NCI-H2227 treated with DMSO at 0.1 percent for 48 hours (cell line): ENCODE measurements at regions not wholly inside any gene's neighbourhood (a gene's known extent, or its start where the extent isn't known, plus 50 kb on each side); places are given as distances from the start of the nearest gene placed in this dataset.
"Not testable (repeated sequence)": the region's sequence is repeated elsewhere in the genome, so short reads cannot be mapped to it uniquely, and the experiment has no call there.

Experiments used
- DNase-seq: peaks from one replicate; lab custom pipeline; 2025; lab: John Stamatoyannopoulos, UW

DNA sequence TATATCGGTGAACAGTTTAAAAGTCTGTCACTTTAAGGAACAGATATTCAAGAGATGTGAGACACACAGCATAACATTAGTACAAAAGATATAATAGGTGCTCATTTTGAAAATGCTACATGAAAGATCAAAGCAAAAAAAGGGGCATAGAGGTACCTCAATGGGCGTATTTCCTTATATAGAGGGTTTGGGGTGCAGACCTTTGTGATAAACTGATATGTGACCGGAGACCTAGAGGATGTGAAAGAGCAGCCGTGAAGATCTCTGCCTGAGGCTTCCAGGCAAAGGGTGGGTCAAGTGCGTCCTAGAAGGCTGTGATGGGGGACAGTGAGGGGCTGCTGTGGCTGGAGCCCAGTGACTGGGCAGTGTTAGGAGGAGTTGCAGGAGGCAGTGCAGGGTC lies 551.4 kb downstream of the ETS1 start:
- no peak for DNase-seq

DNA sequence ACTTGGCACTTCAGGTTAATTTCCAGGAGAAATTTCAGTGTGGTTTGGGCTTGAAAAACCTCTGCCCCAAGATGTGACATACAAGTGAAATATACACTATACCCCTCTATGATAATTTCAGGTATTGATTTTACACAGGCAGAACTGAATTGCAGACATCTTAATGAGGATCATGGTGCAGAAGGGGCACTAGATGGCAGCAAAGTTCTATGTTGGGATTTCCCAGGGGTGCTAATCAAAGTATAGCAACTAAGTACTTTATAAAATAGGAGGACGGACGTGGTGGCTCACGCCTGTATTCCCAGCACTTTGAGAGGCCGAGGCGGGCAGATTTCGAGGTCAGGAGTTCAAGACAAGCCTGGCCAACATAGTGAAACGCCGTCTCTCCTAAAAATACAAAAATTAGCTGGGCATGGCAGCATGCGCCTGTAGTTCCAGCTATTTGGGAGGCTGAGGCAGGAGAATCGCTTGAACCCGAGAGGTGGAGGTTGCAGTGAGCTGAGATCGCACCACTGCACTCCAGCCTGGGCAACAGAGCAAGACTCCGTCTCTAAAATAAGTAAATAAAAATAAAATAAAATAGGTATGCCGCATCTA lies 555.7 kb downstream of the ETS1 start:
- not testable (repeated sequence) for DNase-seq

DNA sequence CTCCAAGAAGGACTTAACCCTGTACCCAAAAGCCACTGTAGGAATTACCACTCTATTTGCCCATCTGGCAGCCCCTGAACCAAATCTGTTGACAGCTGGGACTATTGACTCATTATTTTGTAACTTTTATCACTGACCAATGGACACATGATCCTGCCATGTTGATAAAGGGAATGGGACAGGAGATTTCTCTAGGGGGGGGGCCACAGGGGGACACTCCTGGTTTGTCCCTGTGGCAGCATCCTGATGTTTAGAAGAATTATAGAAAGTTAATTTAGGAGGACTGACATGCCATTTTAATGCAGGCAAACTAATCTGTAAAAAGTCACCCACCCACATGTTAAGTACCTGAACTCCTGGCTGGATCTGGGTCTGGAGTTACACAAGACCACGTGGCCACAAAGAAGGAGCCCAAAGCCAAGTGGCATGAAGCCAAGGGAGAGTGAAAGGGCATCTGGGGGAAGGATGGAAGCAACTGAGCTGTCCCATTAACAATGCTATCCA lies 558.1 kb downstream of the ETS1 start:
- DNase-seq, result no peak

DNA sequence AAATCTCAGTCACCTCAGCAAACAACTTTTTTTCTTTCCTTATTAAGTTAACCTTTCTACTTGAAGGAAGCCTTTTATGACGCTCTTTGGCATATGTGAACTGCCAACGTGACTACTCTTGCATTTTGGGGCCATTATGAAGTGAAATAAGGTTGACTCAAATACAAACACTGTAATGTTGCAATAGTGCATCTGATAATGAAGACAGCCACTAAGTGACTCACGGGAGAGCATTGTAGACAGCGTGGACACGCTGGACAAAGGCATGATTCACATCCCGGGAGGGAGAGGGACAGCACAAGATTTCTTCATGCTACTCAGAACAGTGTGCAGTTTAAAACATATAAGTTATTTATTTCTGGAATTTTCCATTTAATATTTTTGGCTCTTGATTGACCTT lies 560.8 kb downstream of the ETS1 start:
- no peak for DNase-seq

DNA sequence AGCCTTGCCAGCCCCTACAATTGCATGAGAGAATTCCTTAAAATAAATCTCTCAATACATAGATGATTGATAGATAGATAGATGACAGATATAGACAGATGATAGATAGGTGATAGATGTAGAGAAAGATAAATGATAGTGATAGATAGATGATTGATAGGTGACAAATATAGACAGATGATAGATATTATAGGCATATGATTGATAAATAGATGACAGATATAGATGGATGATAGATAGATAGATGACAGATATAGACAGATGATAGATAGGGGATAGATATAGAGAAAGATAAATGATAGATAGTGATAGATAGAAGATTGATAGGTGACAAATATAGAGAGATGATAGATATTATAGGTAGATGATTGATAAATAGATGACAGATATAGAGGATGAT lies 564.6 kb downstream of the ETS1 start:
- DNase-seq, result no peak

DNA sequence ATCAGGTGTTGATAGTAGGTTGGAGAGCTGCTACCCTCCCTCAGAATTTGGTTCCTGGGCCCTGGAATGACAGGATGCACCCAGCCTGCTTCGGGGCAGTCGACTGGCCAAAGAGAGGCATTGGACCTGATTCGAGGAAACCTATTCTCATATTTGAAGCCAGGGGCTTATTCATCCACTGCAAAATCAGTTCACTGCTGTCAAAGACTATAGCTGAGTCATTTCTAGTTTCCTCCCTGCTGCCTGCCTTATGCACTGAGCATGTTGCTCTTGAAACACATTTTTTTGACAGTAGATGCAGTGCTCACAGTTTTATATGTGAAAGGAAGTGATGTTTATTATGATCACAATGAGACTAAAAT lies 565.4 kb downstream of the ETS1 start:
- no peak for DNase-seq

DNA sequence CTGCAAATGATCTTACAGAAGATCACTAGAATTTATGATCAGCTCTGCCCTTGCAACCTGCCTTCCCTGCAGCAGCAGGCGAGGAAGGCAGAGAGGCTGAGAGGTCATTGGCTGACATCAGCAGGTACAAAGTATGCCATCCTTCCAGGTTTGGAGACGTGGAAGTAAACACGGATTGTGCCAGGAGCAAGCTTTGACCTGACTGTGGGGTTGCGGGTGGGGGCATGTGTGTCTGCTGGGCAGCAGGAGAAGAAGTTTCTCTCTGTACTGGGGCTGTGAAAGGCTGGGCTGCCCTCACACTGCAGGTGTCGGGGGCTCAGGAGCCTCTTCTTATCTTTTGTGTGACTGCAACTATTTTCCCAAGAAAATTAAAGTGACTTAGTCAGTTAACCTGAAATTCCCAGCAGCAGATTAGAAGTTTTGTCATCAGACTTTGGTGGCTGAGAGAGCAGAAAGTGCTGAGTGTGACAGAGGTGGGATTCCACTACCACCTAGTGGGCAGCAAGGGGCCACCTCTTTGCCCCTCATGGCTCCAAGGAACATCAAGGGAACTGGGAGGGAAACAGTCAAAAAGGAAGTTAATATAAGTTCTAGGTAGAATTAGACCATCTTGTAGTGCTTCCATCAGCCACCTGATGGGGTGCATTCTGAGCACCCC lies 565.9 kb downstream of the ETS1 start:
- DNase-seq, result no peak

DNA sequence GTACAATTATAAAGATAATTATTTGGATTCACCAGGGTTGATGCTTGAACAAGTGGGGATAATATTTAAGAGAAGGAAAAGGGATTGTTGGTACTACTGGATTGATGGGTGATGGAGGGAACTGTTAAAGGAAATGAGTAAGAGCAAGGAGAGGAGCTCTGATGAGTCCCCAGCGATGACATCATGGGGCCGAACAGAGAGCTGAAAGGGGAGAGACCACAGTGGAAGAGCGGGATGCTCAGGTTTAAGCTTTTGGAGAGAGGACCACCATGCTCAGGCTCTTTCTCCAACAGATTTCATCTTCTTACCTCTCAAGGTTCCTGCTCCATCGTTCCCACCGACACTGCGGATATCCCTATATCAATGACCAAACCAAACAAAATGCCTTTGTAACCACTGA lies 568.7 kb downstream of the ETS1 start:
- DNase-seq, result no peak

DNA sequence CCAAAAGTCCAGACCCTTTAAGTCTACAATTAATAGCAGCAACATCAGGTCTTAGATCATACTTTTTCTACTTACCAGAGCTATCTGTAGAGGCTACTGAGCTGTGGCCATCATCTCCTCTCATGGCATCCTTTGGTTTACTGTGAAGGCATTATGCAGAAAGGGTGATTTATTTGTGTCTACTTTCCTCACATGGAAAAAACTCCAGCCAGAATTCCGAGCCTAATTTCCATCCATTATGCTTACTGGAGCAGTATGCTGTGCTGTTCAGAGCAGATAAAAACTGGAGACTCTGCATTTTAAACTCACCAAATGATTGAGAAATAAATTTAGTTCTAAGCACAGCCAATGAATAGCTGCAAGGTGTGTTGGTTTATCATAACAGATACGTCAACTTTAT lies 581.8 kb downstream of the ETS1 start:
- no peak for DNase-seq

DNA sequence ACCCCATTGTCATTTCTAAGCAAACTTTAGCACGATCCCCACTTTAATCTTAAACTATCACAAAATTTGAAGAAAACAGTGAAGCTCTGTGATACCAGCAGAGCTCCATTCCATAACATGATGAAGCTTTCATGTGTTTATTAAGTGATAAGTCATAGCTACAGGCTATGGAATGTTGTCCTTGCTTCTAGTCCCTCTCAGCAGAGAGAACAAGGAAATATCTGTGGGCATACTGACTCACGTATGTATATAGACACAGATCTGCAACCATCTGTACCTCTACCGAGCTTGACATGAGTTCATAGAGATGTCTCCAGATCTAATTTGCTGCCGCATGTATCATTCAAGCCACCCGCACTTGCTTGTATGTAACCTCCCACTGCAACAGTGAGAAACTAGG lies 588.9 kb downstream of the ETS1 start:
- DNase-seq, result no peak

DNA sequence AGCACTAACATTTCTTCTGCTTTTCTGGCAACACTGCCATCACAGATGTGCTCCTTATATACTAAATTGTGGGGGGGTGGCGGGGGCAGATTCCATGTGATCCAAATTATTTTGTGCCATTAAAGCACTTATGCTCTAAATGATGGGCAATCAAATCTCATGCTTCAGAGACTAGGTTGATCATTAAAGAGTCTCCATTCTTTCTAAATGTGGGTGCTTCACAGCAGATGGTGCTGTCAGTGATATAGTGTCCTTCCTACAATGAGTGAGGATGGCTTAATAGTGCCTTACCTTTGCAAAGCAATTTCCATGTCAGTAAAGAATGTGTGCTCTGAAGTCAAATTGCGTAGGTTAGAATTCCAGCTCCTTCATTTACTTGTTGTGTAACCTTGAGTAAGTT lies 589.8 kb downstream of the ETS1 start:
- no peak for DNase-seq

DNA sequence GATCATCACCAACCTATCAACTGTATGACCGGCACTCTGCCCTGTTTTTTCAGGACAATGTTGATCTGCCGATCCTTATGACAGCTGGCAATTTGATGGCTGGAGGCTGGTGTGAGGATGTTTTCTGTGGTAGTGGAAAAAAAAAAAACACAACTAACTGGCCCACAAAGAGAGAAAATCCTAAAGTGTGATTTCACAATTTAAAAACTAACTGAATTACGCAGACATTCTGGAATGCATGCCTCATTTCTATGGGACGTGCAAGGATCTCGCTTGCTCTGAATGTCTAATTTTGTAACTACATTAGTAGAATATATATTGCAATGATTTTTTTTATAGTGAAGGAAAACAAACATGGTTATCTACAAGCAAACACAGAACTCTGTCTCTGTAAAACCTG lies 590.5 kb downstream of the ETS1 start:
- no peak for DNase-seq

DNA sequence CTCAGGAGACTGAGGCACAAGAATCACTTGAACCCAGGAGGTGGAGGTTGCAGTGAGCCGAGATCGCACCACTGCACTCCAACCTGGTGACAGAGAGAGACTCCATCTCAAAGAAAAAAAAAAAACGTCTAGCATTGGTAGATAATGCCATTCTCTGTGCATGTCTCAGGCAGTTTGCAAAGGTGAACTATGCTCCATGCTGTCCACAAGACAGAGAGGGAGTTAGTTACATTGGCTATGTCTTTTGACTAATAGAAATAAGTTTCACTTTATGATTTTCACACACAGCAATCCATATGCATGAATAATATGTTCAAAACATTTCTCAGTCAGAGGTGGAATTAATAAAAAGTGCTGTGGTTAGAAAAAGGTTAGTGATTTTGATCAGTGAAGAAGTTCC lies 591.4 kb downstream of the ETS1 start:
- no peak for DNase-seq

DNA sequence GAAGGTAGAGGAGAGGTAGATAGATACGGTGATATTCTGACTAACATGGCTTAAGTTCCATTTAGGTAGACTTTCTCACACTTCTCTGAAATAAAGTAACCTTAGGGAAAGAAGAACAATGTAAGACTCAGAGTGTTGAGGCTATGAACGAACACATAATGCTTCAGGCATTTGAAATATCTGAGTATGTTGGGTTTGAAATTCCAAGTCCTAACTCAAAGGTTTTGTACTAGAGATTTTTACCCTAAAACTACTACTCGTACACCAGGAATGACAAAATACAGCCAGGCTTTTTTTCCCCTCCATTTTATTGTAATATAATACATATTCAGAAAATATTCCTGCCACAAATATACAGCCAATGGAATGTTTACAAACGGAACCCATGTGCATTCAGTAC lies 592.6 kb downstream of the ETS1 start:
- DNase-seq, result no peak

DNA sequence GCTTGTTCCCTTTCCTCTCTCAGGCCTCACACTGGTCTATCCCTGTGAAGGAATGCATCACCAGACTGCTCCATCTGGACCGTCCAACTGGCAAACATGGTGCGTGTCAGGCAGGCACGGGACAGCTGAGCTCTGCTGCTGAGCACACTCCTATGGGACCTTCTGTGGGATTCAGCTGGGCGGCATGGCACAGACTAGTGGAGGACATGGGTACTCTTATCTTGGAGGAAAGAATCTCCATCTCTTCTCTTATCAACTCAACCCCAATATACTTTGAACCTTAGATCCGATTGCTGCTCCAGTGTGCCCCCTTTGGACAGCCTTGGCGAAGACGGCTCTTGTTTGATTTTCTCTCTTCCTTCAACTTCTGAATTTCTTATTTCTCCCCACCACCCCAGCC lies 593.6 kb downstream of the ETS1 start:
- no peak for DNase-seq

DNA sequence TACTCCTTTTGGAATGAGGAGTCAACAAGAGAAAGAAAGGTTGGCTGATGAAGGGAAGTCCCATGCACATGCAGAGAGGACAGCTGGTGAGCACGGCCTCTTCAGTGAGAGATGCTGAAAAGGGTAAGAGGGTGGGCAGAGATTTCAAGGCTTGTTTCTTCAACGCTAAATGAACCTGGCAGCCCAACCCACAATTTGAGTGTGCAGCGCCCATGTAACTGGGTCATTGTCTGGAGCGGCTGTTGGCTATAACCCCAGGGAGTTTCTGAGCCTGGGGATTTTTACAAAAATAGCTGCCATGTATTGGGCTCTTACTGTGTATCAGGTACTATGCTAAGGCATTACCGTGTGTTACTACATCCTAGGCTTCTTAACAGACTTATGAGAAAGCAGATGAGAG lies 594.1 kb downstream of the ETS1 start:
- DNase-seq, result no peak

DNA sequence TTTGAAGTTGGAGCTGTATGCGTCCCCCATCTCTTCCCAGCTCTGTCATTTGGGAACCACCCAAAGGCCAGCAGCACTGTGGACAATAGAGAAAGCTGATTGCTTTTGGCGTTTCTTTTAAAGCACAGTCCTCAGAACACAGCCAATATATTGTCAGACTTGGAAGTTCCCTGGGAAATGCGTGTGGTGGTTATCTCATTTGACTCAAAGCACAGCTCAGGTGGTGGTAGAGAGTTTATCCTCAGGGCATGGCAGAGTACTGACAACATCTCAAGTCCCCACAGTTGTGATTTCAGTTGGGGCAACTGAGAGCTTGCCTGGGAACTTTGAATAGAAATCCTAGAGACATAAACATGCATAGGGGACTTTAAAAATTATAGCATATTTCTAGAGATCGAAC lies 601.3 kb downstream of the ETS1 start:
- DNase-seq, result no peak

DNA sequence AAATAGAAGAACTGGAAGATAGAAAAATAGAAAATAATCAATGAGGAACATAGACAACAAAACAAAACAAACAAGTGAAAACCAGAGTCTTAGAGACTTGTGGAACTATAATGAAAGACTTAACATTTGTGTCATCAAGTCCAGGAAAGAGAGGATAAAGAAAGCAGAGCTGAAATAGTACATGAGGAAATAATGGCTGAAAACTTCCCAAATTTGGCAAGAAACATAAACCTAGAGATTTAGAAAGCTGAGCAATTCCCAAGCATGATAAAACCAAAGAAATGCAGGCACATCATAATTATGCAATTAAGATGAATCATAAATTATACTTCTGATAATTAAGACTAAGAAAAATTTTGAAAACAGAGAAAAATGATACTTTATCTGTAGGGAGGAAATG lies 614.5 kb downstream of the ETS1 start:
- no peak for DNase-seq

DNA sequence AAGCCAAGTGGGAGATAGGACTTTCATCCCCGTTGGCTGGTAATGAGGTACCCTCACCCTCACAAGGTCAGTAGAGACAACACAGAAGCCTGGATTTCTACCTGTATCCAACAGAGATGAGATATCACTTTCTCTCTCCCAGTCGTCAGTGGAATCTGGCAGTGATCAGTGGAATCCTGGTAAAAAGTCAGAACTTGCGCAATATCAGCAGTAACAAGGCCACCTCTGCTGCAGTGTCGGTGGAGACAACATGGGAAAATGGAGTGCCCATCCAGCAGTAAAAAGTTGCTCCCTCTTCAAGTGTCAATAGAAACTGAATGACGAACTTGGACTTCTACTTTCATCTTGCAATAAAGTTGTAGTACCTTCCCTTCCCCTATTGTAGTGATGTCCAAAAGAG lies 615.9 kb downstream of the ETS1 start:
- DNase-seq, result no peak

DNA sequence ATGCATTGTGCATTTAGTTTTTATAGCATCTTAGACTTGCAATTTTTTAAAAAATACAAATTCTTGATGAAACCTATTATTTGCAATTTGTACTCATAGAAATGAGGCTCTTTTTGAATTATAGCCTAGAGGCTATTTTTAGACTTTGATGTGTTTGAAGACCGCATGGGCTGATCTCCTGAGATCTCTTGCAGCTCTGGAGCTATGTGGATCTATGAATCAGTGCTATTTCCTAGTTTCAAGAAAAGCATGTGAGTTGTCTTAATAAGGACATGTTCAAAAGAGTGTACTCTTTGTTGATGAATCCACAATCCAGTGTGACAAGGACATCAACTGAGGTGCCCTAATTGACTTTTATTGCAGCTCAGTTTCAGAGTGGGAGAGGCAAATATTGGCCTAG lies 620.5 kb downstream of the ETS1 start:
- DNase-seq, result no peak

DNA sequence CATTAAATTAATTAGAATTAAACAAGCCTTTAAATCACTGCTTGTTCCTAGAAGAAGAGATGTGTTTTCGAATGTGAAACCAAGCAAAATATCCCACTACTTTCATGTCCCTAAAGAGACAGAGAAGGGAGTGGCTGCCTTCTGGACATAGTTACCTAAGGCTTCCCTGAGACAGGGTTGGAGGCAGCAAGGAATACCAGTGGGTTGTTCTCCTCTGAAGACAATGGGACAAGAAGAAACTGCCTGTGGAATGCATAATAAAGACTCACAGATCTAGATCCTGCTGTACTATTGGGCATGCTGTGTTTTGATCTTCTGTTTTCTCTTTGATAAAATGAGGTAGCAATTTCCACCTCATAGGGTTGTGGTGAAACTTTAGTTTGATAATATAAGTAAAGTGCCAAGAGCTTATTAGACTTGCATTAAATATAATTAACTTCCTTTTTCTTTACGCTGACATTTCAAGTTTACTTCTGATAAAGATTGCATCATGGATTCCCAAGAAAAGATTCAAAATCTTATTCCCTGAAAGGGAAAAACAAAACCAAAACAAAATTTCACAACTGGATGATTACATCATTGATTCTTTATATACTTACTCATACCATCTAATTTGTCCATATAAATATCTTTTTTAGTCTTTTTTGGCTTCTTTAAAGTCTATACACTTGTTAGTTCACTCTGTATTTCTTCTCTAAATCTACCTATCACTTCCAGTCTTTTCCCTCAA lies 621.3 kb downstream of the ETS1 start:
- DNase-seq, result no peak

DNA sequence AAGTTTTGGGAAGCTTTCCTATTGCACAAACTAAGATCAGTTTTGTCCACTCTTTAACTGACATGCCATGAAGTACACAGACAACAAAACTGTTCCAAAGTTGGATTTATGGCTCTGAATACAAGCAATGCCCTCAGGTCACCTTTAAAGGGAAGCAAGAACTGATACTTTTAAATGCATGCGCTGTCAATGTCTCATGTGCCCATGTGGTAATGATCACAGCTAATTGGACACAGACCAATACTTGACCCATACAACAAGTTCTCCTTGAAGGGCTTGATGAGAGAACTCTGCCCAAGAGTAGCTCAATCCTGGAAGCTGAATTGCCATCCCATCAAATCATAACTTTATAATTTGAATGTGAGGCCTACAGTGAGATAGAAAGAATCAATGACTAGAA lies 624.9 kb downstream of the ETS1 start:
- no peak for DNase-seq

DNA sequence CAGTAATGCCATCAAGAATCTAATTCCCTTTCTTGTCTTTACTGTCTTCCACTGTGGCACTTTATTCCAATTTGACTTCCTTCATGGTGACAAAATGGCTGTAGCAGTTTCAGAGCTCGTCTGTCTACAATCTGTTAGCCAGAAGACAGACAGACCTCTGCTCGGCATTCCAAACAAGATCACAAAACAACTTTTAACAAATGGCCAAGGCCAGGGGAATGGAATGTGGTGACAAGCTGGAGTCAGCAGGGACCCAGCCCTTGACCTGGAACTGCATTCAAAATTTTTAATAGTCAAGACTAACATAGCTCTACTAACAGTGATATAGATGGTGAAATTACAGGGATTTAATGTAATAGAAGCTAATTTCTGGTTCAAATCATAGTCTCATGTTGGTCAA lies 637.2 kb downstream of the ETS1 start:
- DNase-seq, result no peak

DNA sequence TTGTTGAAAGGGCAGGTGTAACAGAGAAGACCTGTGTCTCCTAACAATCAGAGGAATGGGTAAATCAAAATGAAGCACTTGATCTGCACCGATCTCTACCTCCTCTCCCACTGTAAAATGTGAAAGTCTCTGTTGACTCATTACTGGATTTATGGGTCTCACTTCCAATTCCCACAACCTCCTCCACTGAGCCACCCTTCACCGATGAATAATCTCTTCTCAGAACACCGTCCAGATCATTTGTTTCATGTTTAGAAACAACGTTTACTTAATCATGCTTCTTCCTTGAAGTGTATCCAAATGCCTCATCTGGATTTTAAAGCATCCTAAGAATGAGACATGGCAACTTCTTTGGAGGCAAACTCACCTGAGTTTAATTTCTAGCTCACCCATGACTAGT lies 643.6 kb downstream of the ETS1 start:
- no peak for DNase-seq
